OCI-LY7 (cell line): ENCODE measurements at regions not wholly inside any gene's neighbourhood (a gene's known extent, or its start where the extent isn't known, plus 50 kb on each side); places are given as distances from the start of the nearest gene placed in this dataset.

Experiments
- CTCF ChIP-seq: fragments of 200-600 bp; sonication (generic); conservative IDR thresholded peaks from 2 replicates; pipeline ENCODE4 v1.5.1; 2014; ENCODE audit warnings: mild to moderate bottlenecking, antibody characterized with exemption, low read length, moderate library complexity, mixed read lengths
- EZH2phosphoT487 ChIP-seq: fragments of 200-600 bp; sonication (generic); IDR thresholded peaks from 2 replicates; pipeline ENCODE4 v1.6.1; 2018; ENCODE audit warnings: low read depth, borderline replicate concordance, mild to moderate bottlenecking, mixed run types, antibody characterized with exemption, low read length, moderate library complexity, mixed read lengths

GRCh38 chr10:64519831-64520230, 998.6 kb downstream of the REEP3 start:
- no peak for TF ChIP-seq CTCF
- TF ChIP-seq EZH2phosphoT487 = no peak
